Activated B cell treated with CpG ODN at 0.5 μM for 24 hours (primary cell): ENCODE measurements at regions not wholly inside any gene's neighbourhood (a gene's known extent, or its start where the extent isn't known, plus 50 kb on each side); places are given as distances from the start of the nearest gene placed in this dataset.

Experiments used
- ATAC-seq: fragments of 200-7000 bp; cut with Tn5 transposase; one replicate; pipeline ENCODE4 v1.10.0; 2021; ENCODE audit warnings: low read depth, mild to moderate bottlenecking, moderate library complexity
- CTCF ChIA-PET: fragments of 350-600 bp; sonication (Branson Sonifier 250); formaldehyde crosslinking; loops from one replicate; lab custom pipeline; 2021; ENCODE audit warnings: antibody characterized with exemption; lab: Charles Lee
- POLR2A ChIA-PET: fragments of 350-600 bp; sonication (Branson Sonifier 250); formaldehyde crosslinking; loops from one replicate; lab custom pipeline; 2021; ENCODE audit warnings: antibody characterized with exemption; lab: Charles Lee
- DNase-seq: peaks from one replicate; pipeline ENCODE4 v3.0.0; 2022
- H3K27ac Mint-ChIP-seq: one replicate; pipeline ENCODE4 v1.8.0; 2020; ENCODE audit warnings: mixed read lengths
- H3K27me3 Mint-ChIP-seq: one replicate; pipeline ENCODE4 v1.8.0; 2021; ENCODE audit warnings: mixed read lengths
- H3K36me3 Mint-ChIP-seq: one replicate; pipeline ENCODE4 v1.8.0; 2021; ENCODE audit warnings: low read depth, mixed read lengths
- H3K4me1 Mint-ChIP-seq: one replicate; pipeline ENCODE4 v1.8.0; 2021; ENCODE audit warnings: mixed read lengths
- H3K4me3 Mint-ChIP-seq: one replicate; pipeline ENCODE4 v1.8.0; 2020; ENCODE audit warnings: mild to moderate bottlenecking, mixed read lengths
- H3K9me3 Mint-ChIP-seq: one replicate; pipeline ENCODE4 v1.8.0; 2020; ENCODE audit warnings: mixed read lengths
- CTCF ChIP-seq: fragments of 200-600 bp; IDR thresholded peaks from one replicate; pipeline ENCODE4 v1.8.0; 2022; ENCODE audit warnings: antibody characterized with exemption, mild to moderate bottlenecking
- intact Hi-C: fragments of 100-400 bp; cut with micrococcal nuclease; formaldehyde crosslinking; loops from one replicate; pipeline ENCODE4 v1.15.1; 2024

- ChIA-PET POLR2A (no interaction called here), CTCF (no interaction called here)
- Mint-ChIP-seq H3K4me3 (no peak overlapping the region), H3K27me3 (no peaks in the 10 kb centered on the region), H3K9me3 (no peaks in the 10 kb centered on the region), H3K36me3 (no peaks in the 10 kb centered on the region), H3K27ac (no peak overlapping the region), H3K4me1 (no peaks in the 10 kb centered on the region)
- DNase-seq = no peak
- TF ChIP-seq CTCF = no peak
- ATAC-seq = no peak
- intact Hi-C loops = no loop called here
Measured at GRCh38 chr1:220409771-220410595, 118.0 kb upstream of the MARK1 start.

- CTCF ChIA-PET = no interaction called here
- Mint-ChIP-seq H3K9me3 (peaks cover 3% of the 10 kb centered on the region), H3K27ac (no peak overlapping the region), H3K4me3 (no peak overlapping the region), H3K27me3 (peaks cover 5% of the 10 kb centered on the region), H3K4me1 (no peaks in the 10 kb centered on the region), H3K36me3 (no peaks in the 10 kb centered on the region)
- ATAC-seq = no peak
- POLR2A ChIA-PET = no interaction called here
- no peak for DNase-seq
- TF ChIP-seq CTCF = no peak
- intact Hi-C loops = no loop called here
Measured at GRCh38 chr1:220407191-220407590, 120.7 kb upstream of the MARK1 start.

GRCh38 chr1:220398238-220398637, 126.0 kb upstream of the RAB3GAP2 start:
- H3K4me3 Mint-ChIP-seq = no peak overlapping the region
- no peaks in the 10 kb centered on the region for H3K4me1 Mint-ChIP-seq
- intact Hi-C loops = no loop called here
- ATAC-seq = no peak
- no peaks in the 10 kb centered on the region for H3K36me3 Mint-ChIP-seq
- no peak for DNase-seq
- no peak for TF ChIP-seq CTCF
- CTCF ChIA-PET = no interaction called here
- H3K9me3 Mint-ChIP-seq = peaks cover 5% of the 10 kb centered on the region
- H3K27me3 Mint-ChIP-seq = peaks cover 15% of the 10 kb centered on the region
- POLR2A ChIA-PET = no interaction called here
- H3K27ac Mint-ChIP-seq = no peak overlapping the region

GRCh38 chr1:220391491-220391890, 119.2 kb upstream of the RAB3GAP2 start:
- Mint-ChIP-seq H3K4me3 (no peak overlapping the region), H3K4me1 (no peaks in the 10 kb centered on the region), H3K27me3 (peaks cover 12% of the 10 kb centered on the region), H3K9me3 (no peaks in the 10 kb centered on the region), H3K36me3 (no peaks in the 10 kb centered on the region), H3K27ac (no peak overlapping the region)
- no peak for TF ChIP-seq CTCF
- intact Hi-C loops = no loop called here
- no peak for ATAC-seq
- no peak for DNase-seq
- CTCF ChIA-PET = no interaction called here
- POLR2A ChIA-PET = interaction anchor here (0.6 kb wide), 1 partner anchor 92 kb away, joined by 3 read pairs; no protein-coding TSS in a partner anchor

GRCh38 chr1:220389634-220390033, 117.4 kb upstream of the RAB3GAP2 start:
- Mint-ChIP-seq H3K27me3 (peaks cover 7% of the 10 kb centered on the region), H3K9me3 (peaks cover 11% of the 10 kb centered on the region), H3K4me1 (no peaks in the 10 kb centered on the region), H3K27ac (no peak overlapping the region), H3K4me3 (no peak overlapping the region), H3K36me3 (no peaks in the 10 kb centered on the region)
- ChIA-PET POLR2A (no interaction called here), CTCF (no interaction called here)
- TF ChIP-seq CTCF = no peak
- no peak for ATAC-seq
- intact Hi-C loops = no loop called here
- DNase-seq = no peak
